ENCODE measurements at regions not wholly inside any gene's neighbourhood (a gene's known extent, or its start where the extent isn't known, plus 50 kb on each side); places are given as distances from the start of the nearest gene placed in this dataset.

- Mint-ChIP-seq H3K36me3 (ENCODE audit: low read depth, unreplicated experiment) (no peaks in the 10 kb centered on the region), H3K9me3 (ENCODE audit: unreplicated experiment) (no peaks in the 10 kb centered on the region), H3K4me3 (ENCODE audit: unreplicated experiment) (no peak overlapping the region), H3K4me1 (ENCODE audit: unreplicated experiment) (no peaks in the 10 kb centered on the region), H3K27ac (ENCODE audit: unreplicated experiment) (no peak overlapping the region), H3K27me3 (ENCODE audit: unreplicated experiment) (no peaks in the 10 kb centered on the region)
- DNase-seq (ENCODE audit: low spot score): no peak
- TF ChIP-seq, protein P1, sequence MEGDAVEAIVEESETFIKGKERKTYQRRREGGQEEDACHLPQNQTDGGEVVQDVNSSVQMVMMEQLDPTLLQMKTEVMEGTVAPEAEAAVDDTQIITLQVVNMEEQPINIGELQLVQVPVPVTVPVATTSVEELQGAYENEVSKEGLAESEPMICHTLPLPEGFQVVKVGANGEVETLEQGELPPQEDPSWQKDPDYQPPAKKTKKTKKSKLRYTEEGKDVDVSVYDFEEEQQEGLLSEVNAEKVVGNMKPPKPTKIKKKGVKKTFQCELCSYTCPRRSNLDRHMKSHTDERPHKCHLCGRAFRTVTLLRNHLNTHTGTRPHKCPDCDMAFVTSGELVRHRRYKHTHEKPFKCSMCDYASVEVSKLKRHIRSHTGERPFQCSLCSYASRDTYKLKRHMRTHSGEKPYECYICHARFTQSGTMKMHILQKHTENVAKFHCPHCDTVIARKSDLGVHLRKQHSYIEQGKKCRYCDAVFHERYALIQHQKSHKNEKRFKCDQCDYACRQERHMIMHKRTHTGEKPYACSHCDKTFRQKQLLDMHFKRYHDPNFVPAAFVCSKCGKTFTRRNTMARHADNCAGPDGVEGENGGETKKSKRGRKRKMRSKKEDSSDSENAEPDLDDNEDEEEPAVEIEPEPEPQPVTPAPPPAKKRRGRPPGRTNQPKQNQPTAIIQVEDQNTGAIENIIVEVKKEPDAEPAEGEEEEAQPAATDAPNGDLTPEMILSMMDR (IDR thresholded peaks at IDR 0.05; ENCODE audit: unreplicated experiment): no peak
Measured at GRCh38 chr2:57075226-57075625, 891.4 kb downstream of the CCDC85A start.

DNA sequence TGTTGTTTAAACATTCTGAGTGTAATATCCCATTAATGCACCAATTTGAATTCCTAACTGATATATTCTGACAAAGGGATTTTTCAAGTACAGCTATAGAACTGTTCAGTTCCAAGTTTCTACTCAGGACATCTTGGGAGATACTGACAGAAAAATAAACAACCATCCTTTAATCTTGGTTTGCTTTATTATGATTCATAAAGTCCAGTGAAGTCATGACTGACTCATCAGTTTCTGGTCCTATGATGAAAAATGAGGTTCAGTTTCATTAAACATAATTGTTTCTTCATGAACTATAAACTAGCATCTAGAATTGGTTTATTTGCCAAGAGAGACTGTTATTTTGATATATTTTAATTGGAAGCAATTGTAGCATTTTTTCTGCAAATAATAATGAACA is 896.2 kb downstream of the CCDC85A start:
- no peak overlapping the region for H3K4me3 Mint-ChIP-seq (ENCODE audit: unreplicated experiment)

DNA sequence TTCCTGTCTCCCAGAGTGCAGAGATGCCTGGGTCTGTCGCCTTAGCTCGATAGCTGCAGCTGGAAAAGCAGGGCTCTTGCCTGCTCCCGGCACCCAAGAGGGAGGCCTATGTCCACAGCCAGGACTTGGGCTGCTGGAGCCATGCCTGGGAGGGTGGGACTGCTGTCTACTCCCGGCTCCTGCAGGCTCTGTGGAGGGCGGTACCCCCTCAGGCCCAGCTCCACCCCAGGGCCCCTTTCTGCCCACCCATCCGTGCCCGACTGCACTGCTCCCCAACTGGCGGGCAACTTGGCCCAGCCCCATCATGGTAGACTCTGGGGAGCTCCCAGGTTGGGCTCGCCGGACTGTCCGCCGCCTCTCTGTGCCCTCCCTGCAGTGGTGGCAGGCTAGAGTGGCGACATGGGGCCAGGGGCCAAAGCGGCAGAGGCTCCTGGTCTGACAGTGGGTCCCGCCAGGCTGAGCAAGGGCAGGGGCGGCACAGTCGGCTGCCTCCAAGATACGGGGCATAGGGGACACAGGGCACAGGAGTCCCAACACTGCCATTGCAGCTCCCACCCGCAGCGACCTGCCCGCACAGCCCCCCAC is 901.0 kb downstream of the CCDC85A start:
- H3K9me3 Mint-ChIP-seq (ENCODE audit: unreplicated experiment): no peaks in the 10 kb centered on the region
- H3K4me3 Mint-ChIP-seq (ENCODE audit: unreplicated experiment): no peak overlapping the region
- DNase-seq (ENCODE audit: low spot score): no peak
- TF ChIP-seq, protein P1 (IDR thresholded peaks at IDR 0.05; ENCODE audit: unreplicated experiment): no peak
- no peak overlapping the region for H3K27ac Mint-ChIP-seq (ENCODE audit: unreplicated experiment)
- no peaks in the 10 kb centered on the region for H3K4me1 Mint-ChIP-seq (ENCODE audit: unreplicated experiment)
- peaks cover 2% of the 10 kb centered on the region for H3K27me3 Mint-ChIP-seq (ENCODE audit: unreplicated experiment)
- no peaks in the 10 kb centered on the region for H3K36me3 Mint-ChIP-seq (ENCODE audit: low read depth, unreplicated experiment)

More for the DNA sequence above, 896.2 kb downstream of the CCDC85A start:
- H3K27me3 Mint-ChIP-seq (ENCODE audit: unreplicated experiment): peaks cover 2% of the 10 kb centered on the region
- DNase-seq (ENCODE audit: low spot score): no peak
- H3K9me3 Mint-ChIP-seq (ENCODE audit: unreplicated experiment): no peaks in the 10 kb centered on the region
- no peak overlapping the region for H3K27ac Mint-ChIP-seq (ENCODE audit: unreplicated experiment)
- TF ChIP-seq, protein P1 (IDR thresholded peaks at IDR 0.05; ENCODE audit: unreplicated experiment): no peak
- H3K4me1 Mint-ChIP-seq (ENCODE audit: unreplicated experiment): no peaks in the 10 kb centered on the region
- H3K36me3 Mint-ChIP-seq (ENCODE audit: low read depth, unreplicated experiment): no peaks in the 10 kb centered on the region

DNA sequence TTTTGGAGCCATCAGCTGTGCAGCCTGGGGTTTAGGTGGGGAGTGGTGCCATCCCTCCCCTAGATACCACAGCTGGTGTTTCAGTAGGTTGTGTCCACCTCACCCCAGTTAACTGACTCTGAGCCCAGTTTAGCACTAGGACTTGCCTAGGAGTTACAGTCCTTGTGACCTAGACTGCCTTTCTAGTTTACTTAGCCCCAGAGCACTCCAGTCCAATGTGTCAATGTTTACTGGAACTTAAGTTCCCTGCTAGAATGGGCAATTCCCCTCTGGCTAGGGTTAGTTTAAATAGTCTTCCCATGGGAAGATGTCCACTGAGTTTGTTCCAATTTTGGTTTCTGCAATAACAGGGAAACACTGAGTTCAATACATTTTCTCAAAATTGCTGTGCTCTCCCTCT is 909.2 kb downstream of the CCDC85A start:
- DNase-seq (ENCODE audit: low spot score): no peak
- TF ChIP-seq, protein P1 (IDR thresholded peaks at IDR 0.05; ENCODE audit: unreplicated experiment): no peak
- H3K4me3 Mint-ChIP-seq (ENCODE audit: unreplicated experiment): no peak overlapping the region
- H3K27me3 Mint-ChIP-seq (ENCODE audit: unreplicated experiment): peaks cover 2% of the 10 kb centered on the region
- no peak overlapping the region for H3K27ac Mint-ChIP-seq (ENCODE audit: unreplicated experiment)
- H3K9me3 Mint-ChIP-seq (ENCODE audit: unreplicated experiment): no peaks in the 10 kb centered on the region
- no peaks in the 10 kb centered on the region for H3K36me3 Mint-ChIP-seq (ENCODE audit: low read depth, unreplicated experiment)
- H3K4me1 Mint-ChIP-seq (ENCODE audit: unreplicated experiment): no peaks in the 10 kb centered on the region

GRCh38 chr2:57097855-57098254 is 914.1 kb downstream of the CCDC85A start:
- no peak for DNase-seq (ENCODE audit: low spot score)
- Mint-ChIP-seq H3K4me1 (ENCODE audit: unreplicated experiment) (no peaks in the 10 kb centered on the region), H3K4me3 (ENCODE audit: unreplicated experiment) (no peak overlapping the region), H3K27me3 (ENCODE audit: unreplicated experiment) (peaks cover 2% of the 10 kb centered on the region), H3K27ac (ENCODE audit: unreplicated experiment) (no peak overlapping the region), H3K36me3 (ENCODE audit: low read depth, unreplicated experiment) (no peaks in the 10 kb centered on the region), H3K9me3 (ENCODE audit: unreplicated experiment) (no peaks in the 10 kb centered on the region)
- TF ChIP-seq, protein P1 (IDR thresholded peaks at IDR 0.05; ENCODE audit: unreplicated experiment): no peak
